Glutamatergic neuron (in vitro differentiated cells): ENCODE measurements at regions not wholly inside any gene's neighbourhood (a gene's known extent, or its start where the extent isn't known, plus 50 kb on each side); places are given as distances from the start of the nearest gene placed in this dataset.

Source experiments
- DNase-seq: peaks from one replicate; pipeline ENCODE4 v3.0.0; 2022
- H3K27ac Mint-ChIP-seq: one replicate; pipeline ENCODE4 v1.8.0; 2020; ENCODE audit warnings: mild to moderate bottlenecking, mixed read lengths, inconsistent platforms; ENCODE audit not compliant: unreplicated experiment
- H3K27me3 Mint-ChIP-seq: one replicate; pipeline ENCODE4 v1.8.0; 2020; ENCODE audit warnings: mild to moderate bottlenecking, moderate library complexity, mixed read lengths, inconsistent platforms; ENCODE audit not compliant: unreplicated experiment
- H3K36me3 Mint-ChIP-seq: one replicate; pipeline ENCODE4 v1.8.0; 2020; ENCODE audit warnings: mild to moderate bottlenecking, mixed read lengths, inconsistent platforms; ENCODE audit not compliant: unreplicated experiment
- H3K4me1 Mint-ChIP-seq: one replicate; pipeline ENCODE4 v1.8.0; 2020; ENCODE audit warnings: mild to moderate bottlenecking, low read depth, mixed read lengths, inconsistent platforms; ENCODE audit not compliant: unreplicated experiment
- H3K4me3 Mint-ChIP-seq: one replicate; pipeline ENCODE4 v1.8.0; 2020; ENCODE audit warnings: mild to moderate bottlenecking, mixed read lengths, inconsistent platforms; ENCODE audit not compliant: unreplicated experiment
- H3K9me3 Mint-ChIP-seq: one replicate; pipeline ENCODE4 v1.8.0; 2020; ENCODE audit warnings: mild to moderate bottlenecking, moderate library complexity, mixed read lengths, inconsistent platforms; ENCODE audit not compliant: unreplicated experiment
- TF ChIP-seq, protein P1 (sequence below): fragments of 200-600 bp; sonication (generic); IDR thresholded peaks from one replicate; pipeline ENCODE4 v1.5.0; 2021; ENCODE audit not compliant: partially characterized antibody, unreplicated experiment

GRCh38 chr7:22949221-22949620 lies 64.7 kb downstream of the HYCC1 start:
- H3K4me3 Mint-ChIP-seq: no peak overlapping the region
- no peaks in the 10 kb centered on the region for H3K36me3 Mint-ChIP-seq
- H3K27ac Mint-ChIP-seq: no peak overlapping the region
- H3K27me3 Mint-ChIP-seq: peaks cover 2% of the 10 kb centered on the region
- no peak for DNase-seq
- peaks cover 15% of the 10 kb centered on the region for H3K4me1 Mint-ChIP-seq
- no peaks in the 10 kb centered on the region for H3K9me3 Mint-ChIP-seq
- TF ChIP-seq, protein P1, sequence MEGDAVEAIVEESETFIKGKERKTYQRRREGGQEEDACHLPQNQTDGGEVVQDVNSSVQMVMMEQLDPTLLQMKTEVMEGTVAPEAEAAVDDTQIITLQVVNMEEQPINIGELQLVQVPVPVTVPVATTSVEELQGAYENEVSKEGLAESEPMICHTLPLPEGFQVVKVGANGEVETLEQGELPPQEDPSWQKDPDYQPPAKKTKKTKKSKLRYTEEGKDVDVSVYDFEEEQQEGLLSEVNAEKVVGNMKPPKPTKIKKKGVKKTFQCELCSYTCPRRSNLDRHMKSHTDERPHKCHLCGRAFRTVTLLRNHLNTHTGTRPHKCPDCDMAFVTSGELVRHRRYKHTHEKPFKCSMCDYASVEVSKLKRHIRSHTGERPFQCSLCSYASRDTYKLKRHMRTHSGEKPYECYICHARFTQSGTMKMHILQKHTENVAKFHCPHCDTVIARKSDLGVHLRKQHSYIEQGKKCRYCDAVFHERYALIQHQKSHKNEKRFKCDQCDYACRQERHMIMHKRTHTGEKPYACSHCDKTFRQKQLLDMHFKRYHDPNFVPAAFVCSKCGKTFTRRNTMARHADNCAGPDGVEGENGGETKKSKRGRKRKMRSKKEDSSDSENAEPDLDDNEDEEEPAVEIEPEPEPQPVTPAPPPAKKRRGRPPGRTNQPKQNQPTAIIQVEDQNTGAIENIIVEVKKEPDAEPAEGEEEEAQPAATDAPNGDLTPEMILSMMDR: no peak

DNA sequence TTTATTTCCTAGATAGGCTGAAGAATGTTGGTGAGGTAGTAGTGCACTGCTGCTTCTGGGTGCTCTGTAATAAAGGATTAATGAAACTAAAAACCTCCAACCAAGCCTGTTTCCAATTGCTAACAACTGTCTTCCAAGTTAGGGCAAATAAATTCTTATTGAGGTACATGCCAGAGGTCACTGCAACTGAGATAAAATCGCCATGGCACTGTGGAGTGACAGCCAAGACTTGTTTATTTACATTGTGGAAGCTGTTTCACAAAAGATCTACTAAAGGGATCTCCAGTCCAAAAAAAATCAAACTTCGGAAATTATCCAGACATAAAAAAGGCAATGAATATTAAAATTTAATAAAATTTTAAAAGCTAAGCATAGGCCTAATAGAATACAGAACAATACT lies 65.2 kb downstream of the HYCC1 start:
- H3K4me1 Mint-ChIP-seq: peaks cover 19% of the 10 kb centered on the region
- TF ChIP-seq, protein P1: no peak
- peaks cover 2% of the 10 kb centered on the region for H3K27me3 Mint-ChIP-seq
- no peaks in the 10 kb centered on the region for H3K36me3 Mint-ChIP-seq
- no peak for DNase-seq
- no peak overlapping the region for H3K27ac Mint-ChIP-seq
- no peak overlapping the region for H3K4me3 Mint-ChIP-seq
- no peaks in the 10 kb centered on the region for H3K9me3 Mint-ChIP-seq

- H3K27me3 Mint-ChIP-seq: no peaks in the 10 kb centered on the region
- H3K4me3 Mint-ChIP-seq: no peak overlapping the region
- TF ChIP-seq, protein P1: no peak
- peaks cover 6% of the 10 kb centered on the region for H3K4me1 Mint-ChIP-seq
- no peak overlapping the region for H3K27ac Mint-ChIP-seq
- H3K9me3 Mint-ChIP-seq: no peaks in the 10 kb centered on the region
- DNase-seq: no peak
- H3K36me3 Mint-ChIP-seq: no peaks in the 10 kb centered on the region
Measured at GRCh38 chr7:22945584-22945983, 68.3 kb downstream of the HYCC1 start.

DNA sequence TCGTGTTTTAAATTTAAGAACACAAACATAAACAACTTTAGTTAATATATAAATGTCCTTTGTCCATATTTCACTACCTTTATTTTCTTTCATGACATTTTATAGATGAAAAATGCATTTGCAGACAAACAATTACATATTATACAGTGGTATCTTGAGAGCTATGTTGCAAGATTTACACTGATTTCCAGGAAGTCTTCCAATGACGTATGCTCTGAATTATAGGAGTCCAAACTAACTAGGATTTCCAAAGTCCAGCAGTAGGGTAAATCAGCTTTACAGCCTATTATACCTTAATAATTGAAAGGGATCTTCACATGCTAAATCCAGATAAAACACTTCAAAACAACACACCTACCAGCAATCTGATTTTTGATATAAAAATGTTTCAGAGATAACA lies 69.4 kb downstream of the HYCC1 start:
- DNase-seq: no peak

GRCh38 chr7:22944022-22944421 lies 69.9 kb downstream of the HYCC1 start:
- Mint-ChIP-seq H3K27ac (no peak overlapping the region), H3K4me1 (peaks cover 6% of the 10 kb centered on the region), H3K9me3 (no peaks in the 10 kb centered on the region), H3K27me3 (no peaks in the 10 kb centered on the region), H3K36me3 (no peaks in the 10 kb centered on the region), H3K4me3 (no peak overlapping the region)
- TF ChIP-seq, protein P1: no peak
- DNase-seq: no peak

More for the DNA sequence above, 69.4 kb downstream of the HYCC1 start:
- no peaks in the 10 kb centered on the region for H3K36me3 Mint-ChIP-seq
- H3K4me3 Mint-ChIP-seq: no peak overlapping the region
- H3K4me1 Mint-ChIP-seq: peaks cover 6% of the 10 kb centered on the region
- no peaks in the 10 kb centered on the region for H3K9me3 Mint-ChIP-seq
- TF ChIP-seq, protein P1: no peak
- no peak overlapping the region for H3K27ac Mint-ChIP-seq
- H3K27me3 Mint-ChIP-seq: no peaks in the 10 kb centered on the region
